Endothelial cell of umbilical vein (primary cell): ENCODE measurements at regions not wholly inside any gene's neighbourhood (a gene's known extent, or its start where the extent isn't known, plus 50 kb on each side); places are given as distances from the start of the nearest gene placed in this dataset.

Source experiments
- CTCF ChIP-seq, 2 donors: IDR thresholded peaks; 1 replicate in 1 of 2; 2 replicates in 1 of 2; pipeline ENCODE4 v1.5.1; 2011; ENCODE audit warnings: low read length in 2 of 2, mild to moderate bottlenecking in 2 of 2, moderate library complexity in 2 of 2, control low read depth in 1 of 2, inconsistent platforms in 1 of 2, low read depth in 1 of 2; ENCODE audit not compliant: insufficient read depth in 1 of 2; ENCODE audit errors: extremely low read depth in 1 of 2
- EZH2 ChIP-seq: IDR thresholded peaks from 2 replicates; pipeline ENCODE4 v1.6.1; 2012; ENCODE audit warnings: borderline replicate concordance, low read depth, mild to moderate bottlenecking, moderate library complexity, low read length, inconsistent platforms; ENCODE audit not compliant: severe bottlenecking
- MAX ChIP-seq: IDR thresholded peaks from 2 replicates; pipeline ENCODE4 v1.6.1; 2011; ENCODE audit not compliant: insufficient read depth, insufficient read length
- POLR2A ChIP-seq: IDR thresholded peaks from 2 replicates; pipeline ENCODE4 v1.6.1; 2012; ENCODE audit warnings: low read depth, mild to moderate bottlenecking, control low read depth, low read length
- POLR2AphosphoS5 ChIP-seq: IDR thresholded peaks from 2 replicates; pipeline ENCODE4 v1.6.1; 2012; ENCODE audit warnings: low read depth, mild to moderate bottlenecking, control low read depth, low read length, moderate library complexity; ENCODE audit not compliant: insufficient read depth

DNA sequence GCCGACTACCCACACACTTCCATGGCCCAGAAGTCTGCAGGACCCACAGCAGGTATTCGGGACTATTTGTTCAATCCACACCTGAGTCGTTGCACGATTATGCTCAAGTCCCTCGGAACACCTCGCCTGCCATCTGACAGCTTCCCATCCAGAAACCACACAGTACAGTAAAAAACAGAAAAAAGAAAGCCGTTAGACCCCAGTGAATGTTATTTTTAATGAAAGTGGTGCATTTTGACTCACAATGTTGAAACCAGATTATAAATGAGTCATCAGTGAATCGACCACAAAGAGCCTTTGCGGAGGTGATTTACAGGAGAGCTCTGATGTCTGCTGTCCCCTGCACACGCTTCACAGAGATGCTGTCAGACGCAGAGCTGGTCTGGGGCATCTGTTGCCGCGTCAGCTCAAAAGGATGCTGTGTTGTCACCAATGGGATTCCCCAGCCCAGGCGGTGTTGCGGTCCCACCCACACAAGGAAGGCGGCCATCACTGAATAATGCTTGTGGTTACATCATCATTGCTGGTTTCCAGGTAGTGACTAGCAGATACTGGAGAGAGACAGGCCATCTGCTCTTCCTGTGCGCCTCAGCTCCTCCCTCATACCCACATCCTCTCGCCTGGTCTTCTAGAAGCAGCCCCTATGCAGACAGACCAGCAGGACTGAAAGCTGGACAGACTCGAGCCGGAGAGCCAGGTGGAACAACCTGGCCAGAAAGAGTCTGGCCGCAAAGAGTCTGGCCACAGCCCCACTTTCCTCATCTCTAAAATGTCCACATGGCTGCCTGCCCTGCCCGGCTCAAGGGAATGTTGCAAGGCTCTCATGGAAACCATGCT is 116.8 kb downstream of the TOMM20 start:
- no peak for TF ChIP-seq MAX
- peak; percentile 72 for TF ChIP-seq POLR2AphosphoS5
- no peak for TF ChIP-seq CTCF (IDR thresholded peaks at IDR 0.05; ENCODE audit: extremely low read depth in 1 of 2, insufficient read depth in 1 of 2, low read depth in 1 of 2, low read length in 2 of 2)
- TF ChIP-seq POLR2A = no peak
- no peak for TF ChIP-seq EZH2
